ENCODE measurements at regions not wholly inside any gene's neighbourhood (a gene's known extent, or its start where the extent isn't known, plus 50 kb on each side); places are given as distances from the start of the nearest gene placed in this dataset.
"Not testable (repeated sequence)": the region's sequence is repeated elsewhere in the genome, so short reads cannot be mapped to it uniquely, and the experiment has no call there.

- no peak for DNase-seq (ENCODE audit: low read depth)
Measured at GRCh38 chr14:65972346-65972870, 513.8 kb upstream of the CCDC196 start.

GRCh38 chr14:65972891-65973290, 513.3 kb upstream of the CCDC196 start:
- no peak for DNase-seq (ENCODE audit: low read depth)

GRCh38 chr14:65975865-65976264, 510.3 kb upstream of the CCDC196 start:
- no peak for DNase-seq (ENCODE audit: low read depth)

DNA sequence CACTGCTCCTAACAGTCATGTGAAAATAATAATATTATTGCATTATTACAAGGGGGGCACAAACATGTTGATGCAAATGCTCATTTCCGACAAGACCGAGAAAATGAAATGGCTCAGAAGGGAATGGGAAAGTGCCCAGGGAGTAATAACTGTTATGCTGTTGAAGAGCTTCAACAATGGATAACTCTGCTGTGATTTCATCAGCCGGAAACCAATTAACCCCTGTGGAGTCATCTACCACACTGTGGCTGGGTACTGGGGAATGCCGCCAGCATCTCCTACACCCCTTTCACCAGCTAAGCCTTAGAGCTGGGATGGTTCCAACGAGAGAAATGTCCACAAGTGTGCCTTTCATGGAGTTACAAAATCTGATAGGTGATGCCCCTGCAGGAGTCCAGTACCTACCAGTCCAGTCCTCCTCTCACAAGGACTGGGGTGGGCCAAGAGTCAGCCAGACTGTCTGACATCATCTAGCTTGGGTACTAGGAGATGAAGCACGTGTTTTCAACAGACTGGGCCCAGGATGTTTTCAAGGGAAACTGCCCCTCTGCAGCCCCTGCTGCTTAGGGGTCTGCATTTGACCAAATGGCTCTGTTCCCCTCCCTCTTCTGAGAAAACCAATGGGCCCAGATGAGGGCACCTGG, 509.3 kb upstream of the CCDC196 start:
- no peak for DNase-seq (ENCODE audit: low read depth)

DNA sequence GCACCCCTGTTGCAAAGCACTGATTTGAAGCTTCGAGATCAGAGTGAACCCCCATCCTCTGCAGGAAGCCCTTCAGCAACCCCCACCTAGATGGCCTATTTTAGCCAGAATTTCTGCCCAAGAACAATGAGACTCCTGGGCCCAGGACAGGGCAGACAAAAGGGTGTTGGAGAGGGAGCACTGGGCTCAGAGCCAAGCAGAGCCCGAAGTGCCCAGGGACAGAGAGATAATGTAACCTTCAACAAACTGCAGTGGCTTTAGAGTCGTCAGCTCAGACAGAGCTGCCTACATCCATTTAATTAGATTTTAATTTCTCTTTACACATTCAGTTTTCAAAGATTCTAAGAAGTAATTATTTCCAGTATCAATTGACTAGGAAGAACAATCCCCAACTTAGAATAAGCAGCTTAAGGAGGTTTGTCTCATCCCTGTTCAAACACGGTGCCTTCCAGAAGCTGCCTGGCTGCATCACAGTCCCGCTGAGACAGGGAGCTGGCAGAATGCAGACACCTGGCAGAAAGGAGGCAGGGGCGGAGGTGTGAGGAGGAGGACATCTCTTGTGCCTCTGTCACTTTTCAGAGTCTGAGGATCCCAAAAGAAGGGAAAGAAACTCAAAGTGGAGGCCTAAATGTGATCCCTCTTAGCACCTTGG, 504.9 kb upstream of the CCDC196 start:
- DNase-seq (ENCODE audit: low read depth), result no peak

GRCh38 chr14:65986041-65986440, 500.1 kb upstream of the CCDC196 start:
- DNase-seq (ENCODE audit: low read depth), result no peak

DNA sequence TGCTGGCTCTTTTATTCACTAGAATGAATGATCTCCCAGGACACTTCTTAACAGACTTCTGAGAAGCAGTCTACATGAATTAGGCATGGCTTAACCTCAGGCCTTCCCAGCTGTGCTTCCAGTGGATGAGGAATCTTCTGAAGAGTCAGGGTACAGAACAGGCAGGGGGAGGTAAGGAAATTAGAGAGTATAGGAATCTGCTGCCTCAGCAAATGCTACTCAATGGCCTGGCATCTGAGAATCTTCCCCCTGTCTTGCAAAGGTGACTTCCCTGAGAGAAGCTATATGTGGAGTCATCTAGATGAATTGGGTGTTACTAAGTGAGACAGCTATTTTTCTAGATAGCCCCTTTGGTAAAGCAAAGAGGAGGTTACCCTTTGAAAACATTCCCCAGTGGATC, 496.2 kb upstream of the CCDC196 start:
- DNase-seq (ENCODE audit: low read depth), result no peak

GRCh38 chr14:65991104-65991503, 495.1 kb upstream of the CCDC196 start:
- DNase-seq (ENCODE audit: low read depth), result no peak

DNA sequence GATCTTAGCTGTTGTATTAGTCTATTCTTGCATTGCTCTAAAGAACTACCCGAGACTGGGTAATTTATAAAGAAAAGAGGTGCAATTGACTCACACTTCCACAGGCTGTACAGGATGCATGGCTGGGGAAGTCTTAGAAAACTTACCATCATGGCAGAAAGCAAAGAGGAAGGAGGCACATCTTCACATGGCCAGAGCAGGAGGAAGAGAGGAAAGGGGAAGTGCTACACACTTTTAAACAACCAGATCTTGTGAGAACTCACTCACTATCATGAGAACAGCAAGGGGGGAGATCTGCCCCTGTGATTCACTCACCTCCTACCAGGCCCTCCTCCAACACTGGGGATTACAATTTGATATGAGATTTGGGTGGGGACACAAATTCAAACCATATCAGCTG, 494.2 kb upstream of the CCDC196 start:
- DNase-seq (ENCODE audit: low read depth), result not testable (repeated sequence)

GRCh38 chr14:65993103-65993502, 493.1 kb upstream of the CCDC196 start:
- DNase-seq (ENCODE audit: low read depth), result no peak

DNA sequence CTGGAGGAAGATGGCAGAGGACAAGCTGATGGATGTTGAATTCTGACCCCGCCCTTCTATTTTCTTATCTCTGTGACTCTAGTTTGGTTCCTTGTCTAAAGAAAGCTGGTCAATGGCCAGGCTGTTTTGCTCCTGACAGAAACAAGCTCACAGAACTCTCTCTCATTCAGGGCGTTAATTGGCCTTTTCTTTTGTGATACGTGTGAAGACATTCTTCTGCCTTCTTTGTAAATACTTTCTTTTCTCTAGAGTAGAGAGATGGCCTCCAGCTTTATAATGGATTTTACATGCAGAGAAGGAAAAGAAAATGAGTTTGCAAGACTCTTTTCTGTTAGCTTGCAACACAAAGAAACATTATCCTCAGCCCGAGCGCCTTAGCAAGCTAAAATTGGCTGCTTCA, 492.2 kb upstream of the CCDC196 start:
- no peak for DNase-seq (ENCODE audit: low read depth)

GRCh38 chr14:65997347-65997746, 488.8 kb upstream of the CCDC196 start:
- DNase-seq (ENCODE audit: low read depth), result no peak

DNA sequence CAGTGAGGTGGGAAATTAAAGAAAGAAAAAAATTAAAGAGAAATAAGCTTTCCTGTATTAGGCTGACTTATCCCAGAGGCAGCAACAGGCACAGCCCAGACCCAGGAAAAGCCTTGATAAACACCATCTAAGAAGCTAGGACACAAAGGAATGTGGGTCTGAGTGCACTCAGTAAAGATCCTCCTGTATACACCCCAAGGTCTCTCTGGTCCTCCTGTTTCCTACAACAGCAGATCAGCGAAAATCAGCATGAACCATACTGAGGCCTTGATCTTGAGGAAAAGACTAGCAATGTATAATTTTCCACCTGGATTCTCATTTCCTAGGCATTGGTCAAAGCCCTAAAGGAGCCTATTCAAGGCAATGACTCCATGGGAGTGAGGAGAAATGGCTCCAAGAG, 486.3 kb upstream of the CCDC196 start:
- DNase-seq (ENCODE audit: low read depth), result no peak

DNA sequence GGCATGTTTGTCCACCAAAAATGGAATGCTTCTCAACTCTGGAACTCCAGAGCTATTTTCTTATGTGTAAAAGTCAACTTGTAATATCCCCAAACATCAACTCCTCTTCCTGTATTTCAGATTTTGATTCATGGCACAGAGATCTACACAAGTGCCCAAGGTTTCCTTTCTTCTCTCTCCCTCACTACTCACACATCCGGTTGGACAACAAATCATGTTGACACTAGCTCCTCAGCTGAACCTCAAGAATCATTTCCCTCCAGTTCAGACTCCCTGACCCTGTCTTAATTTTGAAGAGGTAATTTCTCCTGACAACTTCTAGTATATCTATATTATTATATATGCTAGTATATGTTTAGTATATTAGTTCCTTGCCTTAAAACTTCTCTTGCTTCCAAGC, 485.4 kb upstream of the CCDC196 start:
- DNase-seq (ENCODE audit: low read depth), result no peak

- no peak for DNase-seq (ENCODE audit: low read depth)
Measured at GRCh38 chr14:66001356-66001755, 484.8 kb upstream of the CCDC196 start.

- no peak for DNase-seq (ENCODE audit: low read depth)
Measured at GRCh38 chr14:66003082-66003730, 483.0 kb upstream of the CCDC196 start.

- DNase-seq (ENCODE audit: low read depth), result no peak
Measured at GRCh38 chr14:66005900-66006434, 480.2 kb upstream of the CCDC196 start.

DNA sequence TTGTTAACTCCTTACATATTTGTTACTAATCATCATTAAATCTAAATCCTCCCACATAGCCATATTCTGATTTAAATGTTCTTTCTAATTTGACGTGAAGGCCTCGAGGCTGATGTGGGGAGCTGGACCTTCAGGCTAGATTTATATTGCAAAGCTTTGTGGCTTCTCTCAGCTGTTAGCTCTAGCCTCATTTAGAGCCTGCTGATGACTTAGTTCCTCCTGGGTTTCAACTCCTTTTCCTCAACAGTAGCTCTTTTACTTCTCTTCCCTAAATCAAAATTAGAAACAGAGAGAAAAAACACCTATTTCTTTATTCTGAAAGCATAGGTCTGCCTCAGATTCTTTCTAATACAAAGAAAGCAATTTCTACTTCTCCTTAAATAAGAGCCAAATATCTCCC, 477.5 kb upstream of the CCDC196 start:
- no peak for DNase-seq (ENCODE audit: low read depth)

DNA sequence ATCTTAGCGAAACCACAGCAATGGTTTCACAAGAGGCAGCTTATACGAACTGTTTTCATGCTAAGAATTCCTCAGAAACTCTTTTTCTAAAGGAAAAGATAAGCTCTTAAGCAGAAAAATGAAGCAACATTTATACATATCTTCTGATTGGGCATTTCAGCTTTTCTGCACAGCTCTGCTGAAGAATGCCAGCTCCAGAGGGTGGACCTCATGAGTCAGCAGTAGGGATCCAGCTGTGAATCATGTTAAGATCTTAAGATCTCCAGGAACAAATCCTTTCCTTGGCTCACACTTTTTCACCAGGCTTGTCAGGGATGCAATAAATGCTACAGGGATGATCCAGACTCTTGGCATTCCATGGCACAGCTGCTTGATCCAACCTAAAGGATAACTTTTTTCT, 477.1 kb upstream of the CCDC196 start:
- DNase-seq (ENCODE audit: low read depth), result no peak

DNA sequence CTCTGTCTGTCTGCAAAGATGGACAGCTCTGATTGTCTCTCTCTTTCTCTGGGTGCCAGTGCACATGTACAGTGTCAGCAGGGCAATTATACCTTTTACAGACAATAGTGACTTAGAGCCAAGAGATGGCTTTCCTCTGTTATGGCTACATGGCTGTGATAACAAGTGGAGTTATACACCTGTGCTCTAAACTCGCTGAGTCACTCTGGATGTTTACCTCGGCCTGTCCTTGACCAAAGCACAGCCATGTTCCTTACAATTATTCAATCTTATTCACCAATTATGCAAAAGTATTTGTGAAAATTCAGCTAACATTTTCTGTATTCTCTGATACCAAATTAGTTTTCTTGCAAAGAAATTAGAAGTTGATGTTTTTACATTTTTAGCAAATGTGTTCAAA, 475.5 kb upstream of the CCDC196 start:
- DNase-seq (ENCODE audit: low read depth), result no peak

DNA sequence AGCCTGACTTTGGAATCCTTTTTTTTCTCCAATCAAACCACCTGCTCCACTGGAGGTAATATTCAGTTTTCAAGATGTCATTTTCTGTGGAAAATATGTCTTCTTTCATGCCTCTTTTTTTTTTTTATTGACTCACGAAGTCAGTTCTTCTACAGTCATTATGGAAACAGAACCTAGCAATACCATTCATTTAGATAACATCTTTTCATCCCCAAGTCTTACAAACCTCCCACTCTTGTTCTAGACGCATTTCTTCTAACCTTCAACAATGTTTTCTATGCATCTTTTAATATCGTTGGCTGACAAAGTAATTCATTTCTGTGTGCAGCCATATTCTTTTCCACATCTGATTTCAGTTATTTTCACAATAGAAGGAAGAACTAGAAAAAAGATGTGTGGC, 474.3 kb upstream of the CCDC196 start:
- DNase-seq (ENCODE audit: low read depth), result no peak

- DNase-seq (ENCODE audit: low read depth), result not testable (repeated sequence)
Measured at GRCh38 chr14:66013607-66014006, 472.6 kb upstream of the CCDC196 start.

Data from activated T-cell treated with anti-CD3 and anti-CD28 coated beads for 24 hours (primary cell).